HG02852 (cell line): ENCODE measurements at regions not wholly inside any gene's neighbourhood (a gene's known extent, or its start where the extent isn't known, plus 50 kb on each side); places are given as distances from the start of the nearest gene placed in this dataset.
A peak's percentile ranks its signal among the peaks of the same experiment; 100 is the strongest.
"Not testable (repeated sequence)": the region's sequence is repeated elsewhere in the genome, so short reads cannot be mapped to it uniquely, and the experiment has no call there.

Experiments
- ATAC-seq: cut with Tn5 transposase; IDR thresholded peaks from one replicate; pipeline ENCODE4 v1.9.1; 2021; ENCODE audit warnings: mild to moderate bottlenecking, moderate library complexity; ENCODE audit not compliant: unreplicated experiment

- no peak for ATAC-seq
Observed at GRCh38 chr2:37802211-37802752, 122.8 kb upstream of the RMDN2 start.

- no peak for ATAC-seq
Observed at GRCh38 chr2:37802899-37803379, 122.1 kb upstream of the RMDN2 start.

- ATAC-seq: not testable (repeated sequence)
Observed at GRCh38 chr2:37806004-37806403, 119.1 kb upstream of the RMDN2 start.

- ATAC-seq: no peak
Observed at GRCh38 chr2:37809525-37809924, 115.6 kb upstream of the RMDN2 start.

GRCh38 chr2:37809931-37810570, 115.0 kb upstream of the RMDN2 start:
- ATAC-seq: no peak

GRCh38 chr2:37812414-37812813, 112.7 kb upstream of the RMDN2 start:
- no peak for ATAC-seq

- ATAC-seq: no peak
Observed at GRCh38 chr2:37812941-37813730, 112.0 kb upstream of the RMDN2 start.

GRCh38 chr2:37816036-37816435, 109.1 kb upstream of the RMDN2 start:
- no peak for ATAC-seq

- no peak for ATAC-seq
Observed at GRCh38 chr2:37816686-37817085, 108.4 kb upstream of the RMDN2 start.

GRCh38 chr2:37819186-37819585, 105.9 kb upstream of the RMDN2 start:
- ATAC-seq: no peak

GRCh38 chr2:37820471-37820986, 104.6 kb upstream of the RMDN2 start:
- ATAC-seq: no peak

GRCh38 chr2:37825586-37825985, 99.5 kb upstream of the RMDN2 start:
- no peak for ATAC-seq

GRCh38 chr2:37826611-37827010, 98.5 kb upstream of the RMDN2 start:
- ATAC-seq: no peak

- no peak for ATAC-seq
Observed at GRCh38 chr2:37827455-37827854, 97.6 kb upstream of the RMDN2 start.

- ATAC-seq: no peak
Observed at GRCh38 chr2:37827911-37828511, 97.1 kb upstream of the RMDN2 start.

GRCh38 chr2:37829202-37829601, 95.9 kb upstream of the RMDN2 start:
- no peak for ATAC-seq

GRCh38 chr2:37829616-37830395, 95.3 kb upstream of the RMDN2 start:
- ATAC-seq: no peak

- no peak for ATAC-seq
Observed at GRCh38 chr2:37830636-37831035, 94.5 kb upstream of the RMDN2 start.

- no peak for ATAC-seq
Observed at GRCh38 chr2:37831081-37831780, 93.9 kb upstream of the RMDN2 start.

- peak; percentile 43 for ATAC-seq
Observed at GRCh38 chr2:37832590-37833197, 92.4 kb upstream of the RMDN2 start.
